Kasumi-1 (cell line): ENCODE measurements at regions not wholly inside any gene's neighbourhood (a gene's known extent, or its start where the extent isn't known, plus 50 kb on each side); places are given as distances from the start of the nearest gene placed in this dataset.
"Not testable (repeated sequence)": the region's sequence is repeated elsewhere in the genome, so short reads cannot be mapped to it uniquely, and the experiment has no call there.

Experiments
- DNase-seq, 2 experiments: peaks; one replicate each; lab custom pipeline; 2025; lab: John Stamatoyannopoulos, UW

DNA sequence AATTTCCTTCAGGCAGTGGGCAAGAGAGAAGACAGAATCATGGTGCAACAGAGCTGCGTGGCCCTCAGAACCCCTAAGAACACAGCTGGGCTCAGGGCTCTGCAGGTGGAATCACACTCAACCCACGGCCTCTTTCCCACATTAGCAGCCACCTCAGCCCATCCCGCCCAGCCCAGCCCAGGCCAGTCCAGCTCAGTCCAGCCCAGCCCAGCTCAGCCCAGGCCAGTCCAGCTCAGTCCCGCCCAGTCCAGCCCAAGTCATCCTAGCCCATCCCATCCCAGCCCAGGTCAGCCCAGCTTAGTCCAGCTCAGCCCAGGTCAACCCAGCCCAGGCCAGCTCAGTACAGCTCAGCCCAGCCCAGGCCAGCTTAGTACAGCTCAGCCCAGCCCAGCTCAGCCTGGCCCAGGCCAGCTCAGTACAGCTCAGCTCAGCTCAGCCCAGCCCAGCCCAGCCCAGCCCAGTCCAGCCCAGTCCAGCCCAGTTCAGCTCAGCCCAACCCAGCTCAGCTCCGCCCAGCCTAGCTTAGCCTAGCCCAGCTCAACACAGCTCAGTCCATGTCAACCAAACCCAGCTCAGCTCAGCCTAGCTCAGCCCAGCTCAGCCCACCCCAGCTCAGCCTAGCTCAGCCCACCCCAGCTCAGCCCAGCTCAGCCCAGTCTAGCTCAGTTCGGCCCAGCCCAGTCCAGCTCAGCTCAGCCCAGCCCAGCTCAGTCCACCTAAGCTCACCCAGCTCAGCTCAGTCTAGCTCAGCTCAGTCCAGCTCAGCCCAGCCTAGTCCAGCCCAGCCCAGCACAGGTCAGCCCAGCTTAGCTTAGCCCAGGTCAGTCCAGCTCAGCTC lies 183.1 kb downstream of the TMEM121 start:
- no peak for DNase-seq

DNA sequence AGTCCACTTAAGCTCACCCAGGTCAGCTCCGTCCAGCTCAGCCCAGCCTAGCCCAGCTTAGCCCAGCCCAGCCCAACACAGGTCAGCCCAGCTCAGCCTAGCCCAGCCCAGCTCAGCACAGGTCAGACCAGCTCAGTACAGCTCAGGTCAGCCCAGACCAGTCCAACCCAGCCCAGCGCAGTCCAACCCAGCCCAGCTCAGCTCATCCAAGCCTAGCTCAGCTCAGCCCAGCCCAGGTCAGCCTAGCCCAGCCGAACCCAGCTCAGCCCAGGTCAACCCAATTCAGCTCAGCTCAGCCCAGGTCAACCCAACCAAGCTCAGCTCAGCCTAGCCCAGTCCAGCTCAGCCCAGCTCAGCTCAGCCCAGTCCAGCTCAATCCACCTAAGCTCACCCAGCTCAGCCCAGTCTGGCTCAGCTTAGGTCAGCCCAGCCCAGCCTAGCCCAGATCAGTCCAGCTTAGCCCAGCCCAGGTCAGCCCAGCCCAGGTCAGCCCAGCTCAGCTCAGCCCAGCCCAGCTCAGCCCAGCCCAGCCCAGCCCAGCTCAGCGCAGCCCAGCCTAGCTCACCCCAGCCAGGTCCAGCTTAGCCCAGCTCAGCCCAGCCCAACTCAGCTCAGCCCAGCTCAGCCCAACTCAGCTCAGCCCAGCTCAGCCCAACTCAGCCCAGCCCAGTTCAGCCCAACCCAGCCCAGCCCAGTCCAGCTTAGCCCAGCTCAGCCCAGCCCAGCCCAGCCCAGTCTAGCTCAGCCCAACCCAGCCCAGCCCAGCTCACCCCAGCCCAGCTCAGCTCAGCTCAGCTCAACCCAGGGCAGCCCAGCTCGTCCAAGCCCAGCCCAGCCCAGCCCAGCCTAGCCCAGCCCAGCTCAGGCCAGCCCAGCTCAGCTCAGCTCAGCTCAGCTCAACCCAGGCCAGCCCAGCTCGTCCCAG lies 184.0 kb downstream of the TMEM121 start:
- no peak for DNase-seq

DNA sequence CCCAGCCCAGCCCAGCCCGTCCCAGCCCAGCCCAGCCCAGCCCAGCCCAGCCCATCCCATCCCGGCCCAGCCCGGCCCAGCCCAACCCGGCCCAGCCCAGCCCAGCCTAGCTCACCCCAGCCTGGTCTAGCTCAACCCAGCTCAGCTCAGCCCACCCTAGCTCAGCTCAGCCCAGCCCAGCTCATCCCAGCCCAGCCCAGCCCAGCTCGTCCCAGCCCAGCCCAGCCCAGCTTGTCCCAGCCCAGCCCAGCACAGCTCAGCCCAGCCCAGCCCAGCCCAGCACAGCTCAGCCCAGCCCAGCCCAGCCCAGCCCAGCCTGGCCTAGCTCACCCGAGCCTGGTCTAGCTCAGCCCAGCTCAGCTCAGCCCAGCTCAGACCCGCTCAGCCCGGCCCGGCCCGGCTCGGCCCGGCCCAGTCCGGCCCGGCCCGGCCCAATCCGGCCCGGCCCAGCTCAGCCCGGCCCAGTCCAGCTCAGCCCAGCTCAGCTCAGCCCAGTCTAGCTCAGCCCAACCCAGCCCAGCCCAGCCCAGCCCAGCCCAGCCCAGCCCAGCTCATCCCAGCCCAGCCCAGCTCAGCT lies 184.7 kb downstream of the TMEM121 start:
- no peak for DNase-seq

DNA sequence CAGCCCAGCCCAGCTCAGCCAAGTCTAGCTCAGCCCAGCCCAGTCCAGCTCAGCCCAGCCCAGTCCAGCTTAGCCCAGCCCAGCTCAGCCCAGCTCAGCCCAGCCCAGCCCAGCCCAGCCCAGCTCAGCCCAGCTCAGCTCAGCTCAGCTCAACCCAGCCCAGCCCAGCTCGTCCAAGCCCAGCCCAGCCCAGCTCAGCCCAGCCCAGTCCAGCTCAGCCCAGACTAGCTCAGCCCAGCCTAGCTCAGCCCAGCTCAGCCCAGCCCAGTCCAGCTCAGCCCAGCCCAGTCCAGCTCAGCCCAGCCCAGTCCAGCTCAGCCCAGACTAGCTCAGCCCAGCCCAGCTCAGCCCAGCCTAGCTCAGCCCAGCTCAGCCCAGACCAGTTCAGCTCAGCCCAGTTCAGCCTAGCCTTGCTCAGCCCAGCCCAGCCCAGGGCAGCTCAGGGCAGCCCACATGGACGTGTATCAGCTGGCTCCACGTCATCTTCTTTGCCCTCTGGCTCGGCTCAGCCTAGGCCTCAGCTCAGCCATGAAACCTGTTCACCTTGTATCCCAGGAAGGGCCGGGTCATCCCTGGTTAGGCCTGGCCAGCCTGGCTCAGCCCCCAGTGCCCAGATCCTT lies 185.6 kb downstream of the TMEM121 start:
- DNase-seq, result no peak

DNA sequence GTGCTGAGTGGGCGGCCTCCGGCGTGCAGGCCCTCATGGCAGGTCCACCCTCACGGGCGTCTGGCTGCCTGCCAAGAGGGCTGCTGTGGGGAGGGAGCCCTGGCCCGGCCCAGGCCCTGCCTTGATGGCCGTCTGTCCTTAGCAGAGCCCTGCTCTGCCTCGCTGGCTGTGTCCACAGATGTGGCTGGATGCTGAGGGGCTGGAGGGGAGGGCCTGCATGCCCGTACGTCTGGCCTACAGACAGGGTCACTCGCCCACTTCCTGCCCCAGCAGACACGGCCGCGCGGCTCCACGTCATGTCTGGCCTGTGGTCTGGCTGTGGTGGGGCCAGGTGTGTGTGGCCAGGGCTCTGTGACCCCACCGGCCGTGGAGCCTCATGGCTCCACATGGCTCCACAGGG lies 186.3 kb downstream of the TMEM121 start:
- not testable (repeated sequence) for DNase-seq

DNA sequence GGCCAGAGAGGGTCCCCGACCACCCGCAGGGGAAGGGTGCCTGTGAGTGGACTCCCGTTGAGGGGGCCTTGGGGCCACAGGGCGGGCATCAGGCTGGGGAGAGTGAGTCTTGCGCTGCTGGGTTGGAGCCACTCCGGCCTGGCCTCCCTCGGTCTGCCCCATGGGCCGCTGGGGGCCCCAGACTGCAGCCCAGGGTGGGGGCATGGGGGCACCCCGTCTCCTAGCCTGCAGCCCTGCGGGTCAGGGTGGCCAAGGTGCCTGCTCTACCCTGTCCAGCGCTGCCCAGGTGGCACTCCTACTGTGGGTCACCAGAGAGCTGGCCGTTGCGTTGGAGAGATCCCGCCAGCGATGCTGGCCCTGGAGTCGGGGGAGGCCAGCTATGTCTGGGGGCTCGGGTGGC lies 186.8 kb downstream of the TMEM121 start:
- DNase-seq, result not testable (repeated sequence)

DNA sequence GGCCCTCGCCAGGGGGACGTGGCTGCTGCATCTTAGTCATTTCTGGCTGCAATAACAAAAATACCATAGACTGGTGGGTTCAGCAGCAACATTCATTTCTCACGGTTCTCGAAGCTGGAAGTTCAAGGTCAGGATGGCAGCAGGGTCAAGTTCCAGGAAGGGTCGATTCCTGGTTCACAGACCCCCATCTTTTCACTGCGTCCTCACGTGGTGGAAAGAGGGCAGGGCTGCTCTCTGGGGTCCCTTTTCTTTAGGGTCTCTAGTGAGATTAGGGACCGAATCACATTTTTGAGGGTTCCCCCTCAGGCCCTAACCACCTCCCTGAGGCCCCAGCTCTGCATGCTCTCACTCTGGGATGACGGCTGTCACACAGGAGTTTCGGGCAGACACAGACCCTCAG lies 187.5 kb downstream of the TMEM121 start:
- not testable (repeated sequence) for DNase-seq

DNA sequence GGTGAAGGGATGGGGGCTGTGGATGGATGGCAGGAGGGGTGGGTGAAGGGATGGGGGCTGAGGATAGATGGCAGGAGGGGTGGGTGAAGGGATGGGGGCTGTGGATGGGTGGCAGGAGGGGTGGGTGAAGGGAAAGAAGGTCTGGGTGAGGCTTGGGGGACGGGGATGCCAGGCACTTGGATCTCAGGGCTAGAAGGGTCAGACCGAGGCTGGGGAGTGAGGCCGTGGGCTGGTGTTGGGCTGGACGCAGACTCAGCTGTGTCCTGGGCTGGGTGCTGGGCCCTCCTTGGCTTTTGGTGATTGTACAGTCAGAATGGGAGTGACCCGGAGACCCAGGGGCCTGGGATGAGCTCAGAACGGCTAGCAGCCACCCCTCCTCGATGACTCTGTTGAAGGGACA lies 192.4 kb downstream of the TMEM121 start:
- DNase-seq, result not testable (repeated sequence)

DNA sequence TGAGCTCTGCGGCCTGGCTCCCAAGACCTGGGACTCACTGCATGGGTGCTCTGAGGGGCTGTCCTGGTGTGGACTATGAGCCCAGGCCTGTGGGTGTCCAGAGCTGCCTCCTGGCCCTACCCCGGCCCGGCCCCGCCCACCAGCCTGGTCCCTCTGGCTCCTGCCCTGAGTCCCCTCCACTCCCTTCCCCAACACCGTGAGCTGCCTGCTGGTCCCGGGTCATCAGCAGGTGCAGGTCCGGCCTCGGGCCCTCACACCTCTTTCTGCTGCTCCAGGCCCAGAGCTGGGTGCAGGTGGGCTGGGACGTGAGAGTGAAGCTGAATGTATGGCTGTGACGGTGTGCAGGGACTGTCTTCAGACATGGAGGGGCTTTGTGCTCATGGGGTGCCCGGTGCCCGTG lies 193.7 kb downstream of the TMEM121 start:
- not testable (repeated sequence) for DNase-seq

DNA sequence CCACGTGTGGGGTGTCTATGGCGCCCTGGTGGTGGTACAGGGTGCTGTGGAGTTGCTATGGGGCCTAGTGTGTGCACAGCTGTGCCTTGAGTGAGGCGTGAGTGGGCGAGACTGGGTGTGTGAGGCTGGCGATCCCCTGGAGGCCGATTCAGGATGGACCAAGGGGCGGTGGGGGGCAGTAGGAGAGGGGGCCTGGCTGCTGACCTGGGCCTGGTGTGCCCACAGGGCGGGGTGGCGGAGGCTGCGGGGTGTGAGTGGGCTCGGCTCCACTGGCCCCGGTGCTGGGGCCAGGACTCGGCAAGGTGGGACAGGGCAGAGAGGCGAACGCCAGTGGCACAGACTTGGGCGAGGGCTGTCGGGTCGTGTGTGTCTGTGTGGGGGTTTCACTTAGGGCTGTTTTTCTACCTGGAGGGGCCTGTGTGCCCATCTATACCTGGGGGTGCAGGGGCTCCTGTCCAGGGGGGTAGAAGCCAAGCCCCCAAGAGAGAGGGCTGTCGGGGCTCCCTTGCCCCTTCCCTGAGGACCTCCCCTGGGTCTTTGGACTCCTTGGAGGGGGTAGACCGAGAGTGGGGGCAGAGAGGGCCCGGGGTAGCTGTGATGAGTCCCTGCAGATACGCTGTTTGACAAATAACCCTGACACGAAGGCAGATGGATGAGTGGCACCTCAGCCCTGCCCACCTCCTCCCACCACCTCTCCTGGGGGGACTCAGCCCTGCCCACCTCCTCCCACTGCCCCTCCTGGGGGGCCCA lies 194.6 kb downstream of the TMEM121 start:
- not testable (repeated sequence) for DNase-seq

DNA sequence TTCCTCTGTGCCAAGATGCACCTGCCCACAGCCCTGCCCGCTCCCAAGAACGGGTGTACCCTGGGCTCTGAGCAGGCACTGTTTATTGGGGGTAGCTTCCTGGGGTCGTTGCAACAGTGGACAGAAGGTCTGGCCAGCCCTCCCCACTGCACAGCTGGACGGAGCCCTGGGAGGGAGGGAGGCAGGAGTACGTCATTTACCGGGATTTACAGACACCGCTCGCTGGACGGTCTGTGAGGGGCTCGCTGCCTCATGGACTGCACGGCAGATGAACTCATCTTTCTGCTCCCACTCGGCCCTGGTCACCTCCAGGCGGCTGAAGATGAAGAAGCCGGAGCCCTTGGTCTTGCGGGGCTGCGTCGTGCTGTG lies 195.2 kb downstream of the TMEM121 start:
- not testable (repeated sequence) for DNase-seq

DNA sequence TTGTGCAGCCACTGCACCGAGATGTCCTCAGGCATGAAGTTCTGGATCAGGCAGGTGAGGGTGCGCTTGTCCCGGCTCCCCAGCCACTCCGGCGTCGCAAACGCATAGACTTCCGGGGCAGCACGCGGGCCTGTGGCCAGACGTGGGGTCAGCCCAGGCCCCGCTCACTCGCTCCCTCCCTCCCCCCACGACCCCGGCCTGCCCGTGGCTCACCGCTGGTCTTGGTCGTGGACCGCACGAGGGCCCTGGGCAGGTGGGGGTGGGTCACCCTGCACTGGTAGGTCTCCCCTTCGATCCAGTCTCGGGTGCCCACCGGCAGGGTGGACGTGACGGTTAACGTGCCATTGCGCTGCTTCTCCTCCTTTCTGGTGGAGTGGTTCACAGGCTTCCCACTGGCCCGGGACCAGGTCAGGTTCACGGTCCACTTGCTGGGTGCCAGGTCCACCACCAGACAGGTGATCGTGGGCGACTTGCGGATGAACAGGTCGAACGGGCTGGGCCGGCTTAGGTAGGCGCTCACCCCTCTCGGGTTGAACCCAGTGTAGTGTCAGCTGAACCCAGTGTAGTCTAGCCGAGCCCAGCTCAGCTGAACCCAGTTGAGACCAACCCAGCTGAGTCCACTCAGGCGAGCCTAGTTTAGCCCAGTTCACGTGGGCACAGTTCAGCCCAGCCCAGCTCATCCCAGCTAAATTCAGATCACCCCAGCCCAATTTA lies 195.8 kb downstream of the TMEM121 start:
- DNase-seq, result not testable (repeated sequence)

DNA sequence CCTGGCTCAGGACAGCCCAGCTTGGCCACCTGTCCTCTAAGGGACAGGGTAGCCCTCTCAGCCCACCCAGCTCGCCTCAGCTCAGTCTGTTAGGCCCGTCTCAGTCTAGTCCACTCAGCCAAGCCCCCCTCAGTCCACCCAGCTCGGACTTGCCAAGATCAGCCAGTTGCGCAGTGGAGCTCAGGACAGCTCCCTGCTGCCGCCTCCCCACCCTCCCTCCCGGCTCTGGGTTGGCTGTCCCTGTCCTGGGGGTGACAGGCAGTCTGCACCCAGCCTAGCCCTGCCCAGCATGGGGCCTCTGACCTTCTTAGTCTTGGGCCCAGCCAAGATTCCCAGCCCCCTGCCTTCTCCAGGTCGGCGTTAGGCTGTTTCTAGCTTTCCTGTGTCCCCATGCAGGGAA lies 196.9 kb downstream of the TMEM121 start:
- DNase-seq, result not testable (repeated sequence)

DNA sequence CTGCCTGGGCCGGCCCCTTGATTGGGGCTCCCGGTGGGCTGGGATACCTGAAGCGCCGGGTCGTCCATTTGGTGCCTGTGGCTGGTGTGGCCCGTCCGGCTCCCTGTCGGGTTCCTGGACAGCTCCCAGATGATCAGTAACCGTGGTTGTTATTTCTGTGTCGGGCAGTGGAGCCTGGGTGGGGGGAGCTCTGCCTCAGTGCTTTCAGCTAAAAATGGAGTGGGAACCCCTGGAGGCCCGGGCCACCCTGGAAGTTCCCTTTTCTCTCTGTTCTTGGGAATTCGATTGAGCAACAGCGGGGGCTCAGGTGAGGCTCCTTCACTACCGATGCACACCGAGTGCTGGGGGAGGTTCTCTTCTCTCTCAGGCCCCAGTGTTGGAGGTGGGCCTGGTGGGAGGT lies 197.4 kb downstream of the TMEM121 start:
- DNase-seq, result not testable (repeated sequence)

DNA sequence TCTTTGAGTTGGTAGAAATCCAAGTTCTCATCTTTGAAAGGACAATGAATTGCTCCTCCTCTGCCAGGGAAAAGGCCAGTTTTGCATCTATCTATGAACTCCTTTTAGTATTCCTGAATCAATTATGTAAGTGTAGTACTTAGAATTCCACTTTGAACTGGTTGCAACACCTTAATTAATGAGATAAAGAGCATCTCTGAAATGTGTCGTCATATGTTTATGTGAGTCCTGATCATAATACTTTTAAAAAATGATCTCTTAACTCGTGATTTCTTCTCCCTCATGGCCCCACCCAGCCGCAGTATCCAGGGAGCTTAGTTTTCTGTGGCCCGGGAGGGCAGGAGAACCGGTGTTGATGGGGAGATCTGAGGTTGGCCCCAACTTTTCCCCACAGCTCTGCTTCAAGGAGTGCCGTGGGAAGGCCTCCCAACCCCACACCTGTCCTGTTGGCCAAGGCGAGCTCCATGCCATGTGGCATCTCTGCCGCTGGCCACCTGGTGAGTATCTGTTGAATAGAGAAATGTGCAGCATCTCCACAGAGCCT lies 203.5 kb downstream of the TMEM121 start:
- not testable (repeated sequence) for DNase-seq

DNA sequence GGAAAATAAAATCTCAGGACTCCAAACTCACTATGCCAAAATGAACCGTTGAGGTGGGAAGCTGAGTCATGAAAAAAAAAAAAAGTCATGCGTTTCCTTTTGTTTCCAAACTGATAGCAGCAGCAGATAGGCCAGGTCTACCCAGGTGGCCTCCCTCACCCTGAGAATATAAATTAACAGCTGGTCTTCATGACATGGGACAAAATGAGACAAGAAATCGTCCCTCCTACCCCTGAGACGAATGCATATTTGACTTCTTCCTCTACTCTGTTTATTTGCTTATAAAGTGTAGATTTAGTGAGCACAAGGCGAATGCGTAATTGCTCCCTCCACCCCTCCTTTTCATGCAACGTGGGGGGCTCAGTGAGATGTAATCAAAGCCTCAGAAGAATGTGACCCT lies 204.3 kb downstream of the TMEM121 start:
- DNase-seq, result not testable (repeated sequence)

DNA sequence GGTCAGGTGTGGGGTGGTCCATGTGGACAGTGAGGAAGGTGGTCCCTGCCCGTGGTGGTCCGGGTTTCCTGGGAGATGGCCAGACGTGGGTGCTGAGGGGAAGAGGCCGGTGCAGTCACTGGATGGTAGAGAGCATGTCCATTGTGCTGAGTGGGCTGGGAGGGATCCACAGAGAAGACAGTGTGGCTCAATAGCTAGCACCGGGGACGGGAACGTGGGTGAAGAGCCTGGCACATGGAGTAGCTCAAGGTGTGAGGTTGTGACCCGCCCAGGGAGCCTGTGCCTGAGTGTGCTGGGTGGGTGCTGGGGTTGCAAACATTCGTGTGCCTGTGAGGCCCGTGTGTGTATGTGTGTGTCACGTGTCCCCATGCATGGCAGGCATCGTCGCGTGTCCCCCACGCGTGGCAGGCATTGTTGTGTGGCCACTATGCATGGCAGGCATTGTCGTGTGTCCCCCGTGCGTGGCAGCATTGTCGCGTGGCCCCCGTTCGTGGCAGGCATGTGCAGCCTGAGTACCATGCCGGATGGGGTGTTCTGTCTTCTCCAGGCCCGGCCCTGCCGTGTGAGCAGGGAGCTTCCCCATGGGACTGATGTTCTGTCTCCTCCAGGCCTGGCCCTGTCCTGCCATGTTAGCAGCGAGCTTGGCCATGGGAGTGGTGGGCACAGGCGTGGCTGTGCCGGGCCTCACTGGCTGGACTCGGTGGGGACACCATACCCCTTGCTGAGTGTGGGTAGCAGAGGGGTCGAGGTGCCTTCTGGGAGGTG lies 205.0 kb downstream of the TMEM121 start:
- DNase-seq, result not testable (repeated sequence)

DNA sequence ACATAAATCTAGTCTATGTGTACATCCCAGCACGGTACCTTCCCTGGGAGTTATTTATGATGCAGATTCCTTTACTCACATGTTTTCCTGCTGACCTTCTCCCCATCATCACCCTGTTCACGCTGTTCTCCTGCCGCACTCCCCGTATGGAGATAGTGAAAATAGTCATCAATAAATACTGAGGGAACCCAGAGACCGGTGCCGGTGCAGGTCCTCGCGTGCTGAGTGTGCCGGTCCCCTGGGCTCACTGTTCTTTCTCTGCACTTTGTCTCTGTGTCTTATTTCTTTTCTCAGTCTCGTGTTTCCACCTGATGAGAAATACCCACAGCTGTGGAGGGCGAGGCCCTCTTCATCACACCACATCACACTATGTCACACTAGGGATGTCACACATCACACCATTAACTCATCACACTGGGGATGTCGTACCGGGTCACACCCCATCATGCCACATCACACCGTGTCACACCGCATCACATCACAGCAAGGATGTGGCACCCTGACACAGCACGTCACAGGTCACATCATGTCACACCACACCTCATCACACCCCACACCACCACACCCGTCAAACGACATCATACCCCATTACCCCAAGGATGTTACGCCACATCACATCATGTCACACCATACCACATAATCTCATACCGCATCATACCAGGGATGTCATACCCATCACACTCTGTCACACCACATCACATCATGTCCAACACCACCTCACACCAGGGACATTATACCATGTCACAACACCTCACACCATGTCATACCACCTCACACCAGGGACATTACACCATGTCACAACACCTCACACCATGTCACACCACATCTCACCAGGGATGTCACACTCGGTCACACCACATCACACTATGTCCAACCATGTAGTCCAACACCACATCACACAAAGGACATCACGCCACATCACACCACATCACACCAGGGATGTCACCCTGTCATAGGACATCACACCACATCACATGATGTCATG lies 207.0 kb downstream of the TMEM121 start:
- DNase-seq, result no peak
